Stomach (tissue), 4 donors: ENCODE measurements at regions not wholly inside any gene's neighbourhood (a gene's known extent, or its start where the extent isn't known, plus 50 kb on each side); places are given as distances from the start of the nearest gene placed in this dataset.

Experiments
- CTCF ChIP-seq, 7 experiments: fragments of 450-650 bp in 4 of 7; fragments of 200-600 bp in 3 of 7; sonication (generic) in 3 of 7; IDR thresholded peaks; one replicate each; pipeline ENCODE4 v1.5.1; 2016 to 2019; ENCODE audit warnings: antibody characterized with exemption in 7 of 7, control low read depth in 2 of 7, mild to moderate bottlenecking in 1 of 7
- EP300 ChIP-seq: sonication (generic); formaldehyde crosslinking; IDR thresholded peaks from one replicate; pipeline ENCODE4 v1.6.1; 2017; ENCODE audit warnings: antibody characterized with exemption

- no peak for TF ChIP-seq CTCF (IDR thresholded peaks at IDR 0.05)
- no peak for TF ChIP-seq EP300
Observed at GRCh38 chr1:71147637-71148360, 67.0 kb upstream of the ZRANB2 start.
